Heart right ventricle (tissue), 16 donors: ENCODE measurements at regions not wholly inside any gene's neighbourhood (a gene's known extent, or its start where the extent isn't known, plus 50 kb on each side); places are given as distances from the start of the nearest gene placed in this dataset.
"Not testable (repeated sequence)": the region's sequence is repeated elsewhere in the genome, so short reads cannot be mapped to it uniquely, and the experiment has no call there.

Source experiments
- ATAC-seq, 8 donors: fragments of 200-7000 bp; cut with Tn5 transposase; one replicate each; pipeline ENCODE4 v1.9.1; 2020; ENCODE audit warnings: mild to moderate bottlenecking in 8 of 8, moderate library complexity in 8 of 8, moderate number of reproducible peaks in 1 of 8
- DNase-seq, 2 donors: peaks; one replicate each; pipeline ENCODE4 v3.0.0-alpha.2; 2020
- H3K27ac ChIP-seq, 10 donors: fragments of 200-600 bp; sonication (generic) in 2 of 10; one replicate each; pipeline versions ENCODE4 v1.5.0 to v1.8.0; 2020 to 2022; ENCODE audit warnings: mild to moderate bottlenecking in 3 of 10
- H3K27me3 ChIP-seq, 7 donors: fragments of 200-600 bp; one replicate each; pipeline ENCODE4 v1.8.0; 2021 to 2022; ENCODE audit warnings: mild to moderate bottlenecking in 2 of 7
- H3K36me3 ChIP-seq, 9 donors: fragments of 200-600 bp; sonication (generic) in 1 of 9; one replicate each; pipeline versions ENCODE4 v1.5.0 to v1.8.0; 2020 to 2022; ENCODE audit warnings: mild to moderate bottlenecking in 2 of 9
- H3K4me1 ChIP-seq, 9 donors: fragments of 200-600 bp; sonication (generic) in 1 of 9; one replicate each; pipeline versions ENCODE4 v1.5.0 to v1.8.0; 2020 to 2022; ENCODE audit warnings: mild to moderate bottlenecking in 4 of 9
- H3K4me3 ChIP-seq, 10 donors: fragments of 200-600 bp; sonication (generic) in 2 of 10; one replicate each; pipeline versions ENCODE4 v1.5.0 to v1.8.0; 2020 to 2022; ENCODE audit warnings: mild to moderate bottlenecking in 7 of 10, moderate library complexity in 2 of 10
- H3K9me3 ChIP-seq, 11 donors: fragments of 200-600 bp in 10 of 11; sonication (generic) in 2 of 11; one replicate each; pipeline versions ENCODE4 v1.5.0 to v1.8.0; 2013 to 2022; ENCODE audit warnings: mild to moderate bottlenecking in 2 of 11, control low read depth in 1 of 11, moderate library complexity in 1 of 11
- WGBS, 2 donors: extraction: QIAGEN DNeasy Blood & Tissue Kit; methylation state at CpG; one replicate each; pipeline ENCODE4 v1.1.7; 2013; ENCODE audit warnings: inconsistent platforms in 1 of 2; 5-methylcytosine and 5-hydroxymethylcytosine counted together
- intact Hi-C, 10 donors: fragments of 100-400 bp; cut with DNase I; formaldehyde crosslinking; loops; one replicate each; pipeline versions ENCODE4 v1.11.1 to v1.14.2; 2022
- TF ChIP-seq, protein P1 (sequence below), 9 donors: fragments of 200-600 bp; sonication (generic) in 2 of 9; IDR thresholded peaks; one replicate each; pipeline versions ENCODE4 v1.5.0 to v1.8.0; 2021 to 2022; ENCODE audit warnings: antibody characterized with exemption in 9 of 9, mild to moderate bottlenecking in 5 of 9, moderate library complexity in 1 of 9
- donor health status: Arrhythmogenic right ventricular cardiomyopathy.
- donor health status: ischemic (EF 13 %, LVEDD 7.1; RV severe dilation, severe dysfunction).
- donor health status: healthy with polysubstance abuse.
- donor health status: DM: no; HTN: yes; CAD: no.
- donor health status: DM: no; HTN: no; CAD: no.
- donor health status: ischemic (EF 25% LVEDD 6.9; RV normal size, moderate dysfunction).
- donor health status: ischemic (EF 25% LVEDD 5.7; RV mildly dilated, moderate dysfunction).
- donor health status: healthy.
- donor health status: DM: yes; HTN: yes; CAD: no.
- donor health status: Ischemic cardiomyopathy.
- donor health status: ischemic (EF 35%, LVEDD 5.7; RV mildly dilated, moderate dysfunction).
- donor health status: nonischemic (EF 11% LVEDD 7.7; RV severe dilation, severe dysfunction).
- donor health status: DM: yes; HTN: yes; CAD: no.
- donor health status: PGD.
- donor health status: ischemic (EF 29% LVEDD 5.4; RV normal size, mild dysfunction).
- donor health status: nonischemic (EF 23%, LVEDD 6.1; RV moderate dilation, normal function).

- DNase-seq (no peak), ATAC-seq (no peak)
- H3K4me3 ChIP-seq, result no peak overlapping the region
- intact Hi-C loops, result no loop called here
- H3K27me3 ChIP-seq, result no peaks in the 10 kb centered on the region
- H3K36me3 ChIP-seq, result no peaks in the 10 kb centered on the region
- H3K9me3 ChIP-seq, result no peaks in the 10 kb centered on the region
- TF ChIP-seq, protein P1, sequence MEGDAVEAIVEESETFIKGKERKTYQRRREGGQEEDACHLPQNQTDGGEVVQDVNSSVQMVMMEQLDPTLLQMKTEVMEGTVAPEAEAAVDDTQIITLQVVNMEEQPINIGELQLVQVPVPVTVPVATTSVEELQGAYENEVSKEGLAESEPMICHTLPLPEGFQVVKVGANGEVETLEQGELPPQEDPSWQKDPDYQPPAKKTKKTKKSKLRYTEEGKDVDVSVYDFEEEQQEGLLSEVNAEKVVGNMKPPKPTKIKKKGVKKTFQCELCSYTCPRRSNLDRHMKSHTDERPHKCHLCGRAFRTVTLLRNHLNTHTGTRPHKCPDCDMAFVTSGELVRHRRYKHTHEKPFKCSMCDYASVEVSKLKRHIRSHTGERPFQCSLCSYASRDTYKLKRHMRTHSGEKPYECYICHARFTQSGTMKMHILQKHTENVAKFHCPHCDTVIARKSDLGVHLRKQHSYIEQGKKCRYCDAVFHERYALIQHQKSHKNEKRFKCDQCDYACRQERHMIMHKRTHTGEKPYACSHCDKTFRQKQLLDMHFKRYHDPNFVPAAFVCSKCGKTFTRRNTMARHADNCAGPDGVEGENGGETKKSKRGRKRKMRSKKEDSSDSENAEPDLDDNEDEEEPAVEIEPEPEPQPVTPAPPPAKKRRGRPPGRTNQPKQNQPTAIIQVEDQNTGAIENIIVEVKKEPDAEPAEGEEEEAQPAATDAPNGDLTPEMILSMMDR (IDR thresholded peaks at IDR 0.05), result peak in 4 of 9 donors; percentile 4 to 24 (median 16)
- no peaks in the 10 kb centered on the region for H3K4me1 ChIP-seq
- 40 to 45% methylated on average over 2 of the region's 2 CpGs for WGBS, 2 donors
- H3K27ac ChIP-seq, result no peak overlapping the region
These were observed 909.7 kb downstream of the DNAJB9 start for GRCh38 chr7:109479388-109479787.

- DNase-seq, intact Hi-C loops, H3K27me3 ChIP-seq, H3K4me1 ChIP-seq, H3K9me3 ChIP-seq, H3K4me3 ChIP-seq, H3K36me3 ChIP-seq, H3K27ac ChIP-seq, ATAC-seq: not testable (repeated sequence)
- 97 to 98% methylated on average over 1 of the region's 1 CpG for WGBS, 2 donors
These were observed 920.9 kb downstream of the DNAJB9 start for GRCh38 chr7:109490607-109491006.

- no peaks in the 10 kb centered on the region for H3K27me3 ChIP-seq
- H3K36me3 ChIP-seq, result no peaks in the 10 kb centered on the region
- H3K4me1 ChIP-seq, result no peaks in the 10 kb centered on the region
- no peak for DNase-seq
- H3K4me3 ChIP-seq, result no peak overlapping the region
- ATAC-seq, result no peak
- 86% methylated on average over 5 of the region's 5 CpGs for WGBS, 2 donors
- H3K27ac ChIP-seq, result no peak overlapping the region
- peaks cover 0 to 17% (median 5%) of the 10 kb centered on the region in 11 donors for H3K9me3 ChIP-seq
- intact Hi-C loops, result no loop called here
- TF ChIP-seq, protein P1 (IDR thresholded peaks at IDR 0.05), result no peak
These were observed 927.4 kb downstream of the DNAJB9 start for GRCh38 chr7:109497053-109497452.

DNA sequence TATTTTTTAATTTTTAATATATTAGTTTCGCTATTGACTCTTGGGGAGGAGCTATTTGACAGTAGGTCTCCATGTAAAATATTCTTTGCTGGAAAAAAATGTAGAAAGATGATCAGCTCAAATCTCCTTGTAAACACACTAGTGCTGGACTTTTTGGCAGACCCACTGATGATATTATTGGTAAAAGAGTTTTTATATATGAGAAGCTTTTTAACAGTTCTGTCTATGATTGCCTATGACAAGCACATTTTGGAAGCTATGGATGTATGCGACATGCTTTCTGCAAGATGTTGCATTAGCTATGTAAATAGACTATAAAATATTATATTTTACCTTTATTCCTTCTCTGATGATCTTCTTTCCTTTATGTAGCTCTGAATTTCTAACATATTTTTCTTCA, 928.5 kb downstream of the DNAJB9 start:
- intact Hi-C loops, result no loop called here

GRCh38 chr7:109503421-109503820, 933.7 kb downstream of the DNAJB9 start:
- Histone ChIP-seq H3K4me3 (no peak overlapping the region), H3K36me3 (no peaks in the 10 kb centered on the region), H3K9me3 (peaks cover 0 to 17% (median 5%) of the 10 kb centered on the region in 11 donors), H3K27me3 (no peaks in the 10 kb centered on the region), H3K27ac (no peak overlapping the region), H3K4me1 (no peaks in the 10 kb centered on the region)
- DNase-seq, result peak in 1 of 2 donors; percentile 7
- intact Hi-C loops, result no loop called here
- TF ChIP-seq, protein P1 (IDR thresholded peaks at IDR 0.05), result no peak
- ATAC-seq, result peak in 1 of 8 donors; percentile 40
- 60 to 65% methylated on average over 2 of the region's 2 CpGs for WGBS, 2 donors

More for the DNA sequence above, 928.5 kb downstream of the DNAJB9 start:
- no peak overlapping the region for H3K27ac ChIP-seq
- H3K9me3 ChIP-seq, result peaks cover 0 to 17% (median 5%) of the 10 kb centered on the region in 11 donors
- no peaks in the 10 kb centered on the region for H3K4me1 ChIP-seq
- H3K36me3 ChIP-seq, result no peaks in the 10 kb centered on the region
- 91 to 92% methylated on average over 2 of the region's 2 CpGs for WGBS, 2 donors
- TF ChIP-seq, protein P1 (IDR thresholded peaks at IDR 0.05), result no peak
- H3K27me3 ChIP-seq, result no peaks in the 10 kb centered on the region
- H3K4me3 ChIP-seq, result no peak overlapping the region
- no peak for ATAC-seq
- DNase-seq, result no peak
